HG02759 (cell line): ENCODE measurements at regions not wholly inside any gene's neighbourhood (a gene's known extent, or its start where the extent isn't known, plus 50 kb on each side); places are given as distances from the start of the nearest gene placed in this dataset.

Experiments
- ATAC-seq: cut with Tn5 transposase; IDR thresholded peaks from one replicate; pipeline ENCODE4 v1.9.1; 2021; ENCODE audit warnings: mild to moderate bottlenecking, moderate library complexity; ENCODE audit not compliant: unreplicated experiment

DNA sequence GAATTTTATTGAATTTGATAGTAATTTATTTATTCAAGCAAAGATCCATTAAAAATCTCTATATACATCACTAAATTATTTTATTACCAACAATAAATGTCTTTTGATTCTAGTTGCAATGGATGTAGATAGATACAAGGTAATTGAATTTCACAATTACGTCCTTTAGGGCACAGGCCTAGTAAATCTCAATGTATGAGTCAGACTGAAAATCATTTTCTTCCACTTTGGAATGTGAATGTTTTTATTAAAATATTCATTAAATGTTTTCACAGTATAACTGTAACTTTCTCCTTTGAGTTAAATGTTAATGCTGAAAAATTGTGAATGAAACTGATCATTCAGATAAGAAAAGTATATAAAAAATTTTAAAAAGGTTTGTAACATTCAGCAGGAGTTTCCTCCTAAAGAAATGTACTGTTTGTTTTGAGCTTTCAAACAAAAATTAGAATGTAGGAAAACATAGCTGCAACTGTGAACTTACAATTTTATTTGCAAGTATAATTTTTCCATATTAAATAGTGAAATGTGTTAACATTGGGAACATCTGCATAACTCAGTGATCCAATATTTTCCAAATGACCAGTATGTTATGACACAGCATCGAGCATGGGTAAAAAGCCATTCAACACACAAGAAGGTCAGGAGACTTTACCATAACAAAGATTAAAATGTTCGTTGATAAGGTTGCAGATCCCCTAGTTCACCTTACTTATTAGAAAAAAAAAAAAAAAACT, 663.7 kb downstream of the METTL4 start:
- ATAC-seq: no peak

DNA sequence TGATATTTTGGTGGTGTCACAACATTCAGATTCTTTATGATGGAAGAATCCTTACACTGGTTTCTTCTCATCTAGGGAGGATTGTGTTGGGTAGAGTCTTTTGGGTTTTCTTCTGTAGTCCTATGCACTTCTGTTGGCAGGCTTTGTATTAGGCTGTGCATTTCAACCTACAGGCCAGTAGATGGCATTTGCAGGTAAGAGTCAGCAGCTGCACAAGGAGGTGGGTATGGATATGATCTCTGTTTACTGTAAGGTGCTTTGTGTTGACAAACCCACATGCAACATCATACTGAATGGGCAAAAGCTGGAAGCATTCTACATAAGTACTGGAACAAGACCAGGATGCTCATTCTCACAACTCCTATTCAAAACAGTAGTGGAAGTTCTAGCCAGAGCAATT, 656.8 kb downstream of the METTL4 start:
- ATAC-seq: no peak

DNA sequence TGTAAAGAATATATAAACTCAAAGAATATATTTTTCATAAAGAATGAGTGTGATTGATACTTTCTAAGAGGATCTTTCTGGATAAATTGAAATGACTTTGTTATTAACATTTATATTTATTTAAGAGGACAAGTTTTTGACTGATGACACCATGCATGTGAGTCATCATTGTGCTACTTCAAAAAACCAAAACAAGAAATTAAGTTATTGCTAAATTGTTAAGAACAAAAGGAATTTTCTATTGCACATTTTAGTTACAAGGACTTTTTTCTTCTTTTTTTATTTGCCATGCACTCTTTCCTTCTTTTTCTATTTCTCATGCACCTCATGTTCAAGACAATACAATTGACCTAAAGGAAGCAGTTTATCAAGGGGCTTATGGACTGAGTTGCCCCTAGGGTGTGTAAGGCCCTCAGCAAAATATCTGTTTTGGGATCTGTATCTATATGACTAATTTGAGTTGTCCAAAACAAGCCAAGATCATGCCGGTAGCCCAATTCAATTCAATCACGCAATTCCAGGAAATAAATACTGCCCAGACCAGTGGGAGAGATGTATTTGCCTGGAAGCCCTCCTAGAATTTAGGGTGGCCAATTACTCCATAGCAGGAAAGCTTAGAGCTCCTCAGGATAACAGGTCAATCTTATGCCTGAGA, 654.3 kb downstream of the METTL4 start:
- ATAC-seq: no peak

DNA sequence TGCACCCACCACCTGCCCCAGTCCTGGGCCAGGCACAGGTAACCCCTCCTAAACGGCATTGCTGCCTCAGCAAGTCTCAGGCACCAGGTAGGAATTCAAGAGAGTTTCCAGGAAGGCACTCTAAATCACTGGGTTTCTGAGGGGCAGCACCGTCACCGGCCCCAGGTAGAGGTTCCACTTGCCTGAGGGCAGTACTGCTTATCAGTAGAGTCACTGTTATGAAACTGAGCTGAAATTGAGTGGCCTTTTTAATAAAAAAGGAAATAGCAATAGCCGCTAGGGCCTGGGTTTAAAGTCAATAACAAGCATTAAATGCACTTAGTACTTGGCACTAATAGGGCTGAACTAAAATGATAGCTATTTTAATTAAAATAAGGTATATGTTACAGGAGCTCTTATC, 653.7 kb downstream of the METTL4 start:
- no peak for ATAC-seq

DNA sequence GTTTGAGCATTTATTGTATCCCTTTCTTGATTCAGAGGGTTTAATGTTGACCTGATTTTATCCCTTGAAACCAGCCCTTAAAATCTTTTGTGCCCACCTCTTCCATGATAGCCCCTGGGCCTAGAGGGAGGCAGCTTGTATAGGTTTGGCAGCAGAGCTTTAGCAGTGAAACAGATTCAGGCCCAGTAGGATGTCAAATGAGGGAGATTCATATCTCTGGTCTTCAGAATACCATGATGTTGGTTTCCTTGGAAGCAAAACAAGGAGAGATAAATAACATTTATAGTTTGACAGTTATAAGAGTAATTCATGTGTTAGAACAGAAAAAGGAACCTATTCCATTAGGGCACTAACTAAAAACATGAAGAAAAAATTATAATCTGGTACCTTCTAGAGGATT, 649.2 kb downstream of the METTL4 start:
- ATAC-seq: no peak

DNA sequence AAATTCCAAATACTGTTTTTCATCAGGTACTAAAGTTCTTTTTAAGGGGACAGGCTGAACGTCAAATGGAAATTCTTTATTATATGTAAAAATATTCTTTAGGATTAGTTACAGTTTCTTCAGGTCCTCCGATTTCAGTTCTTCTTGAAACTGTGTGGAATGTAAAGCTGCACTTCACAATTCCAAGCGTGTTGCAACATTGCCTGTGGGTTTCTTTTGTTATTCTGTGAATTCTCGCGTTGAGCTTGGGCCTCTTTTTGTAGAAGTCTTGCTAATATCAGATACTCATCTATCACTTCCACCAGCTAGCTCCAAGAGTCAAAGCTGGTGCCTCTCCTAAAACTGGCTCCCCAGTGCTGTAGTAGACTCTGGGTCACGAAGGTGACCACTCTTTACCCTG, 642.6 kb downstream of the METTL4 start:
- no peak for ATAC-seq

DNA sequence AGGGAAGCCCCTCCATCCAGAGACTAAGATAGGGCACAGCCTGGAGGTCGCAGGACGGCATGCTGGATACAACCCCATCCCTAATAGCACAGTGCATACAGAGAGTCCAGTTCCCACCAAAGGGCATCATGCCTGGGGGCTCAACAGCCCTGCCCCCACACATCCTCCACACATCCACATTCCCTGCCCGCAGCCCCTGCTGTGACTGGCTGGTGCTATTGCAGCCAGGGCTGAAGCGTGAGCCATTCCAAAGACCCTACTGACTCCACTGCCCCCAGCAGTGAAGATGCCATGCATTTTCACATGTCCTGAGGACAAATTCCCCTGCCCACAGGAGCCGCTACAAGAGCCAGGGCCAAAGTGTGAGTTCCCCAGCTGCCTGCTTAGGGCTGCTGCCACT, 641.6 kb downstream of the METTL4 start:
- no peak for ATAC-seq

DNA sequence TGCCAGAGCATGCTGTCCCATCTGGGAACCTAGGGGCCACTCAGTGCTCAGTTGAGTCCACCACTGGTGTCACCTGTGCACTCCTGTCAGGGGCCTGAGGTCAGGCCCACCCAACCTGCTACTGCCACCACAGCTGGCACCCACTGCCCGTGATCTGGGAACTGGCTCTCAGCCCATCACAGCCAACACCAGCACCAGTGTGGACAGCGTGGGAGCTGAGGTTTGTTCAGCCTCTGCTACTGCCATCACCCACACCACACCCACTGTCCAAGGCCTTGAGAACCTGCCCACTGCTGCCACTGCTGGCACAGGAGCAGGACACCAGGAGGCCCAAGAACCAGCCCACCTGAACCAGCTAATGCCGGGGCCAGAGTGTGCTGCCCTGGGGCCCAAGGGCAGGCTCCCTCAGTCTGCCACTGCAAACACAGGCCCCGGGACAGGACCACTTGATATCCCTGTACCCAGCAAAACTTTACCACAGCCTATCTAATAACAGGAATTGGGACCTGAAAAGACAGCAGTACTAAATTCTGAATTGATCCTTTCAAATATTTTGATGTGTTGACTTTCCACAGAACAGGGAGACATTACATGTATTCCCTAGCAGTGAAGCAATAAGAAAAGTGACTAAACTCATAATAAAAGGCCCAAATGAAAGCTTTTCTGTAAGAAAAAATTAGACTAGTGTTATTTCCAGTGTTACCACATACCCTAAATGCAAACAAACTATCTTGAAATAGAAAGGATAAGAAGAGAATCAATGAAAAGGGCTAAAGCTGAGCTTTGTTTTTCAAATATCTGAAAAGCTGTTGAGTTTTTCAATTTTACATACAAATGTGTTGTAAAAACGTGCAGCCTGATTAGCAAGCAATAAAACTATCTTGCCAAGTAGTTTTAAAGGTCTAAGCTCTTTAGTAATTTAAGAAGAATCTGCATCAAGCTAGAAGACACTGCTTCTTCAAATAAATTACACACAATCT, 640.7 kb downstream of the METTL4 start:
- ATAC-seq: no peak

DNA sequence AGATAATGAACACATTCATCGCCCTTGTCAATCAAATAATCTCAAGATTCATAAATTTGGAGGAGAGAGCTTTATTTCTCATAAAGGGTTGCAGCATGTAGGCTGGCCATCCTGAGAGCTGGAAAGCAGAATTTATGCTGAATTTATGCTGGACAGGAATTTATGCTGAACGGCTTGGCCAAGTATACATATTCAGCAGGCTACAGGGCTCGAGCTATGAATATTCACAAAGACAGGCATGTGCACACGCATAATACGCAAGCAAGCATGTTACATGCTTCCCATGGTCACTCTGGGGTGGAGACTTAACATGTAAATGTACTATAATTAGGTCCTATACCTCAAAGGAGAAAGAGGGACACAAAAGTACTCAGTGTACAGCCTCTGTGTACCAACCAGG, 618.8 kb downstream of the METTL4 start:
- no peak for ATAC-seq

DNA sequence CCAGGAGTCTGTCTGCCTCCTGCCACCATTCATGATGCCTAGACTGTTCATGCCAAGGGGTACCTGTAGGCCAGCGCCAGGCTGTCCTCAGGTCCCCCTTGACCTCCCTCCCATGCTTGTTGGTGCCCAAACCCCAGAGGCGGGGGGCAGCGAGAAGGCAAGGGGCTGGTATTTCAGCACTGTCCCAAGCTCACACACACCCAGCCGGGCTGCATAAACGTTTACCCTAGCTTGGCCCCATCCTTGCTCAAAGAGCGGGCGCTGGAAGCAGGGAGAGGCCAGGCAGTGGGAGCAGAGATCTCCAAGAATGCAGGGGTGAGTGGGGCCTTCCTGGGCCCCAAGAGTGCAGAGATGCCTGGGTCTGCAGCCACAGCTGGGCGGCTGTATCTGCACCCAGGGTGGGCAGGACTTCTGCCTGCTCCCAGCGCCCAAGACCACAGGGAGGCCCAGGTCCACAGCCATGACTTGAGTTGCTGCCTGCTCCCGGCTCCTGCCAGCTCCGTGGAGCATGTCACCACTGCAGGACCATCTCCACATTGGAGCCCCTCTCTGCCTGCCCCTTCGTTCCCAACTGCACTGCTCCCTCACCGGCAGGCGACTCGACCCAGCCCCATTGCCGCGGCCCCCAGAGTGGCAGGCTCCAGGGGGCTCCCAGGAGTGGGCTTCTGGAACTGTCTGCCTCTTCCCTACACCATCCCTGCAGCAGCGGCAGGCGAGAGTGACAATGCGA, 616.6 kb downstream of the METTL4 start:
- ATAC-seq: no peak

DNA sequence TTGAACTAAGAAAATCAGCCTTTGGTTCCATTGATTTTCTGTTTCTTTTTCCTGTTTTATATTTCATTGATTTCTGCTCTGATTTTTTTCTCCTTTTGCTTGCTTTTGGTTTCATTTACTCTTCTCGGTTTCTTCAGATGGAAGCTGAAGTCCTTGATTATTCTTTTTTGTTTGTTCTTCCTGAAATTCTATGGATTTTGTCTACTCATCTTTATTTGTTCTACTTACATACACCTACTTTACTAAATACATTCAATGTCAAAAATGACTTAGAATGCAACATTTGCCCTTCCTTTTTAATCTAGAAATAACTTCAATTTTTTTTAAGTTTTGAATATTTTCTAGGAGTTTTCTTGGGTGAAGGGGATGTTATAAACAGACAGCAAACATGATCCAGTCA, 612.5 kb downstream of the METTL4 start:
- ATAC-seq: no peak

DNA sequence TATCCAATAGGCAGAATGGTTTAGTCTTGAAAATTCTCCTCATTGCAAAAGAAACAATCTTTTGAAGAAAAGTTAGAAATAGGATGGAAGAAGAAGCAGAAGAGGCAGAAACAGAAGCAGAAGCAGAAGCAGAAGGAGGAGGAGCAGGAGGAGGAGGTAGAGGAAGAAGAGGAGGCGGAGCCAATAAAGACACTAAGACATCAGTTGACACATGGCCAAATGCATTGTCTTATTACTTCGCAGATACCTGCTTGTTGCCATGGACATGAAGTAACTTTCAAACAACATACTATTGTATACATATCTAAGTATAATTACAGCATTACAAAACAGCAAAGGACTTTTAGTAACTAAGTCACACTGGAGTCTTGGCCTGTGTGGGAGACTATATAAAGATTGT, 606.3 kb downstream of the METTL4 start:
- no peak for ATAC-seq

DNA sequence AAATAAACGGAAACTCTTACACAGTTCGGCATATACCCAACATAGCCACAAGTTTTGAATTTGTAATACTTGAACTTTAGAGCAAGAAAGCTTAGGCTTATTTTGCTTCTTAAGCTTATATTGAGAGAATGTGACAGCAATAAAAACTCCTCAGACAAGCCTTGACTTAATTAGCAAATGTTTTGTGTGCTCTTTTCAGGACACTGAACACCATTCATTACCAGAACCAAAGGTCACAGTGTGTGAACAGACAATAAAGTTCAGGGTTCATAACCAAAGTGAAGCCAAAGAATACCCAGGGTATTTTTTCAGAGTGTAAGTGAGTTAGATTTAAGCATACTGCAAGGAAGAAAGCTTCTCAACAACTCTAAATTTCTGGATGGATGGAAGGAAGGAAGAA, 605.8 kb downstream of the METTL4 start:
- ATAC-seq: no peak

DNA sequence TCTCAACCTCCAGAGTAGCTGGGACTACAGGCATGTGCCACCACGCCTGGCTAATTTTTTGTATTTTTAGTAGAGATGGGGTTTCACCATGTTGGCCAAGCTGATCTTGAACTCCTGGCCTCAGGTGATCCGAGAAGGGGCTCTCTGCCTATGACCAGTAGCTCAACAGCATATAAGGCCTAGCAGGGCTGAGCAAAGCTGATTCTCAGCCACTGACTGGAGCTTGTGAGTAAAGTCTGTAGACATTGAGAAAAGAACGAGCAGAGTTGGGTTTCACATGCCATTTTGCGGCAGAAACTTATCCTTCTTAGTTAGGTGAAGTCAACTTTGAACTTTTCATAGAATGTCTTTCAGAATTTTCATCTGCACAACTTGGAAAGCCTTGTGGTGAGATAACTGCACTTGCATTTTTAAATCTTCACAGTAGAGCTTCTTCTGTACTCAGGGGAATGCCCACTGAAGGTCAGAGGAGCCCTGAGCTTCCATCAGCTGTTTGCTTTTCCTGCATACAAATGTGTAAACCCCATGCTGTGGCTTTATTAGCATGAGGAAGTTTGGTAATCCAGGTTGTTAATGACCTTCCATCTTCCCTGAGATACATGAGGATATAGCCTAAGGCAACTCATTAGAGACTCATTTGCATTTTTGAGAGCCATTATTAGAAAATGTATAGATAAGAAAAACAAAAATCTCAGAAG, 602.4 kb downstream of the METTL4 start:
- no peak for ATAC-seq

DNA sequence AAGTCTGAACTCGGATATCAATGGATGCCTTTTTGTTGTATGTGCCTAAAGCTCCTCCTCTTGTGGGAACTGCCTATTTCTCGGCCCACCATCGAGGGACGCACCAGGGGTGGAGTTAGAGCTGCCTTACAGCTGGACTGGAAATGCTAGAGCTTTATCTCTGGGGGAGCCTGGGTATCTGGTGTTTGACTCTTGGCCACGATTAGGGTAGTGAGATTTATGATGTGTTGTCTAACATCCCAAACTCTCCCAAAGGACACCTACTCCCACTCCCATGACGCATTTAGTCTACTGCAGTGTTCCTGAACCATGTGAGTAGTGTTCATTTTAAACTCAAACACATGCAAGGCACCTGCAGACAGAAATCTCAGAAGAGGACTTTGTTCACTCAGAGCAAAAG, 594.8 kb downstream of the METTL4 start:
- ATAC-seq: no peak

DNA sequence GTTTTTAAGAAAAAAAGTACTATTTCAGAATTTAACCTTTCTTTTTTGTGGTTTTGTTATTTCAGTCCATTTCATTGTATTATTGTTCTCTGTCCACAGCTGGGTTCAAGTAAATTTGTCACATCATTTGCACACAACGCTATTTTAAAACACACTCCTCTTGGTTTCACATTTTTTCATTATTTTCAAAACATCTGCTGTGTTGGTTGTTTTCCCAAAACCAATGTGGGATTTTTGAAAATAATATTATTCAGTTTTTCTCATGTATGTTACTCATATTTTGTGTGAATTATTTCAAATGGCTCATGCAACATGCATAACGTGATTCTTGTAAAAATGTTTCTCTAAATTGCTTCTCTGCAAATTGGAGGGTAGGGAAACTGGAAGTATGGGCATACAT, 589.2 kb downstream of the METTL4 start:
- no peak for ATAC-seq

DNA sequence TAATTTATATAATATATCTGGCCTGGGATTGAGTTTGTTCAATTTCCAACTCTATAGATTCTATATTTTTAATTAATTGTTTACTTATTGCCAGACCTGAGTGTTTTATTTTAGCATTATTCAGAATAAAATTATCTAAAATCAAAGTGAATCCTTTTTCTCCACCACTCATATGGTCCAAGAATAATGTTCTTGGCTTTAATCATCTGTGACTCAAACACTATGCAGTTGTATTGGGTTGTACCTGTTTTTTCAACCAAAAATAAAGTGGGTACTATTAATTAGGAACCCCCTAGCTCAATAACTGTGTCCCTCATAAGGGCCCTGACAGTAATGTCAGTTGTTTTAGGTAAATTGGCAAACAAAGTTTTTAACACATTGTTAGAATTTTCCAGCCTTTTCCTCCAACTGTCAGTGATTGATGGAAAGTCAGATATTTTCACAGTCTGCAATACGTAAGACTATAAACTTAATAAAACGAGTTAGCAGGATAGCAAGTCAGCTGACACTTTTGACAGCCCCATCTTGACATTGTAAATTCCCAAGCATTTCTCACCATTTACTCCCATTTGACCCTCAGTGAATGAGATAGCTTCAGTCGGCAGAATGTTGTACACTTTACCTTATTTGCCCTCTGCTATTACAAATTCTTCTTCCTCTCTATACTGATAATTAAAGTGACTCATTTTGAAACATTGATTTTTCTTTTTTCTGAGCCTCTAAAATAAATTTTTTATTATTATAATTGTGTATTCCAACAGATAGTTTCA, 587.4 kb downstream of the METTL4 start:
- no peak for ATAC-seq

DNA sequence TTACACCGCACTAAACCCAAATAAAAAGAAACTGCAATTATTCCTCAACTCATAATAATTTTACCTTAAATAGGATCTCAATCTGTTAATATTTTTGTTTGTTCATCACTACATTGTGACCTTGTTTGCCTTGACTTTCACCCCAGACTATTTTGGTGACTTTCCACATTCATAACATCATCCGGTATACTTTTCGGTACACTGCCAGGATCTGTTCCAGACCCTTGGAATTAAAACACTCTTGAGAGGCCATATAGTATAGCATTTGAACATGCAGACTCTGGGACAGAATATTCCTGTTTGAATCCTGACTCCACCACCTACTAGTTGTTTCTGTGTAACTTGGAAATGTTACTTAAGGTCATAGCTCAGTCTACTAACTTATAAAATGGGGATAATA, 577.4 kb downstream of the METTL4 start:
- no peak for ATAC-seq

DNA sequence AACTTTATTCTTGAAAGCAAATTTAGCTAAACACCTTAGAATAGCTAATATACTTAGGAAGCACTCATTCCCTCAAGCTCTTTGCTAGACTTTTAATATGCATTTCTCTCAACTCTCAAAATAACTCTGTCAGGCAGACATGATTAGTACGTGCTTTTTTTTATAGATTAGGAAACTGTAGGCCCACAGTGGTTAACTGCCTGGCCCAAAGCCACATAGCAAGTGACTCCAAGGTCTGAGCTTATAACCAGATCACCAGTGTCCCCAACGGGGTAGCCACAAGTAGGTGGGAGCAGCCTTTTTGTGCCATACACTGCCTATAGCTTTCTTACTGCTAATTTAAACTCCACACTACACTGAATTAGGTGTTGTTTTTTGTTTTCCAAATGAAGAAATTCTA, 576.8 kb downstream of the METTL4 start:
- no peak for ATAC-seq
